ENCODE measurements at regions not wholly inside any gene's neighbourhood (a gene's known extent, or its start where the extent isn't known, plus 50 kb on each side); places are given as distances from the start of the nearest gene placed in this dataset.

DNA sequence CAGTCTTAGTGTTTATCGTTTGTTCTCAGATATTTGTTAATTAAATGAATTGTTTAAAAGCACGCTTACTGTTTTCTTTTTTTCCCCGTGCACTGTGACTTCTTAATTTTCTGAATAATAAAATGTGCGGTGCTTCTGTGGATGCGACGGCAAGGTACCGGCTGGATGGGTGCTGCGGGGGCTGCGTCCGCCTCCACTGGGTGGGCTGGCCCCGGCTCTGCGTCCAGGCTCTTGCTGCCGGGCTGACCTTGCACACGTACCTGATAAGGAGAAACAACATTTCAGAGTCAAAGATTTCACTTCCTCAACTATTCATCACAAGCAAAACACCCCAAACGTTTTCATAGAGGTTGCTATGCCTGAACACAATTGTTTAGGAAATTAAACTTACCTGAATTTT is 404.0 kb upstream of the IRX1 start (continued):
- TF ChIP-seq, protein P1, sequence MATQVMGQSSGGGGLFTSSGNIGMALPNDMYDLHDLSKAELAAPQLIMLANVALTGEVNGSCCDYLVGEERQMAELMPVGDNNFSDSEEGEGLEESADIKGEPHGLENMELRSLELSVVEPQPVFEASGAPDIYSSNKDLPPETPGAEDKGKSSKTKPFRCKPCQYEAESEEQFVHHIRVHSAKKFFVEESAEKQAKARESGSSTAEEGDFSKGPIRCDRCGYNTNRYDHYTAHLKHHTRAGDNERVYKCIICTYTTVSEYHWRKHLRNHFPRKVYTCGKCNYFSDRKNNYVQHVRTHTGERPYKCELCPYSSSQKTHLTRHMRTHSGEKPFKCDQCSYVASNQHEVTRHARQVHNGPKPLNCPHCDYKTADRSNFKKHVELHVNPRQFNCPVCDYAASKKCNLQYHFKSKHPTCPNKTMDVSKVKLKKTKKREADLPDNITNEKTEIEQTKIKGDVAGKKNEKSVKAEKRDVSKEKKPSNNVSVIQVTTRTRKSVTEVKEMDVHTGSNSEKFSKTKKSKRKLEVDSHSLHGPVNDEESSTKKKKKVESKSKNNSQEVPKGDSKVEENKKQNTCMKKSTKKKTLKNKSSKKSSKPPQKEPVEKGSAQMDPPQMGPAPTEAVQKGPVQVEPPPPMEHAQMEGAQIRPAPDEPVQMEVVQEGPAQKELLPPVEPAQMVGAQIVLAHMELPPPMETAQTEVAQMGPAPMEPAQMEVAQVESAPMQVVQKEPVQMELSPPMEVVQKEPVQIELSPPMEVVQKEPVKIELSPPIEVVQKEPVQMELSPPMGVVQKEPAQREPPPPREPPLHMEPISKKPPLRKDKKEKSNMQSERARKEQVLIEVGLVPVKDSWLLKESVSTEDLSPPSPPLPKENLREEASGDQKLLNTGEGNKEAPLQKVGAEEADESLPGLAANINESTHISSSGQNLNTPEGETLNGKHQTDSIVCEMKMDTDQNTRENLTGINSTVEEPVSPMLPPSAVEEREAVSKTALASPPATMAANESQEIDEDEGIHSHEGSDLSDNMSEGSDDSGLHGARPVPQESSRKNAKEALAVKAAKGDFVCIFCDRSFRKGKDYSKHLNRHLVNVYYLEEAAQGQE (IDR thresholded peaks at IDR 0.05): no peak
- no peak for TF ChIP-seq BHLHE40 (IDR thresholded peaks at IDR 0.05; ENCODE audit: low read depth, low read length)
- TF ChIP-seq JUN (IDR thresholded peaks at IDR 0.05): no peak
- no peak for TF ChIP-seq MAFK (IDR thresholded peaks at IDR 0.05; ENCODE audit: partially characterized antibody)
- TF ChIP-seq GATA3 (IDR thresholded peaks at IDR 0.05; ENCODE audit: borderline replicate concordance): no peak

DNA sequence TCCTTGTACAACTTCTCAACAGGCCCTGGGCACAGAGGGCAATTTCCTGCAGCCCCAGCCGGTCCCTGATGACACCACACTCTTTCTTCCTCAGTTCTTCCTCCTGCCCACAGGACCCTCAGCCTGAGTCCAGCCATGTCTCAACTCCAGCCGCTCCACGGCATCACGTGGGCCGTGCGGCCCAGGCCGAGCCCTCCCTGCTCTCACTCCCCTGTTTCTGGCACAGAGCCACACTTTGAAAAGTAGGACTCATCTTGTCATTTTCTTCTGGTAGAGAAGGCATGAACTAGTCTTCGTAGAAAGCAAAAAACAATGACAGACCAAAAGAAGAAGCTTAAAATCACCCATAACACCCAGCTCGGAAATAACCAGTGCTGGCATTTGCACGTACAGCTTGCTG is 404.7 kb upstream of the IRX1 start:
- ChIA-PET POLR2A (no interaction called here), CTCF (no interaction called here)
- no peak overlapping the region for H3K4me3 ChIP-seq
- H3K4me2 ChIP-seq: no peak overlapping the region
- no peak for DNase-seq (ENCODE audit: low read depth in 1 of 2, low spot score in 1 of 2)
- FAIRE-seq: no peak
- no peaks in the 10 kb centered on the region for H3K9me3 ChIP-seq
- no peak for ATAC-seq
- 22% methylated on average over 10 of the region's 10 CpGs for WGBS (ENCODE audit: missing lambda C conversion rate)
- H3K27ac ChIP-seq: no peak overlapping the region
- H3K4me1 ChIP-seq: no peaks in the 10 kb centered on the region
- TF ChIP-seq POLR2A (IDR thresholded peaks at IDR 0.05; ENCODE audit: low read length) (no peak), POLR2AphosphoS2 (conservative IDR thresholded peaks at IDR 0.05; ENCODE audit: low read length) (no peak), HOXB5 (CRISPR knock-in tag; IDR thresholded peaks at IDR 0.05) (no peak), EP300 (IDR thresholded peaks at IDR 0.05) (no peak), FOSB (CRISPR knock-in tag; IDR thresholded peaks at IDR 0.05) (no peak), HDAC2 (IDR thresholded peaks at IDR 0.05) (no peak), SMC3 (IDR thresholded peaks at IDR 0.05) (no peak), TP53 (CRISPR knock-in tag; IDR thresholded peaks at IDR 0.05) (no peak), PHF8 (IDR thresholded peaks at IDR 0.05; ENCODE audit: borderline replicate concordance, low read depth) (no peak), MYC (IDR thresholded peaks at IDR 0.05; ENCODE audit: borderline replicate concordance, low read length) (no peak), CBX2 (IDR thresholded peaks at IDR 0.05; ENCODE audit: borderline replicate concordance, low read depth) (no peak), FOXS1 (CRISPR knock-in tag; IDR thresholded peaks at IDR 0.05) (no peak), NPAS2 (CRISPR knock-in tag; IDR thresholded peaks at IDR 0.05; ENCODE audit: borderline replicate concordance) (no peak), EHF (CRISPR knock-in tag; IDR thresholded peaks at IDR 0.05) (no peak), BHLHE40 (IDR thresholded peaks at IDR 0.05; ENCODE audit: low read depth, low read length) (no peak)
- TF ChIP-seq, protein P1 (IDR thresholded peaks at IDR 0.05): no peak
- TF ChIP-seq, protein P2, sequence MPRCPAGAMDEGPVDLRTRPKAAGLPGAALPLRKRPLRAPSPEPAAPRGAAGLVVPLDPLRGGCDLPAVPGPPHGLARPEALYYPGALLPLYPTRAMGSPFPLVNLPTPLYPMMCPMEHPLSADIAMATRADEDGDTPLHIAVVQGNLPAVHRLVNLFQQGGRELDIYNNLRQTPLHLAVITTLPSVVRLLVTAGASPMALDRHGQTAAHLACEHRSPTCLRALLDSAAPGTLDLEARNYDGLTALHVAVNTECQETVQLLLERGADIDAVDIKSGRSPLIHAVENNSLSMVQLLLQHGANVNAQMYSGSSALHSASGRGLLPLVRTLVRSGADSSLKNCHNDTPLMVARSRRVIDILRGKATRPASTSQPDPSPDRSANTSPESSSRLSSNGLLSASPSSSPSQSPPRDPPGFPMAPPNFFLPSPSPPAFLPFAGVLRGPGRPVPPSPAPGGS (IDR thresholded peaks at IDR 0.05): no peak

Measured in A549 (cell line).